ELR (cell line): ENCODE measurements at regions not wholly inside any gene's neighbourhood (a gene's known extent, or its start where the extent isn't known, plus 50 kb on each side); places are given as distances from the start of the nearest gene placed in this dataset.
"Not testable (repeated sequence)": the region's sequence is repeated elsewhere in the genome, so short reads cannot be mapped to it uniquely, and the experiment has no call there.

Experiments used
- DNase-seq: peaks from one replicate; pipeline ENCODE4 v3.0.0-alpha.2; 2015; ENCODE audit warnings: low read depth

DNA sequence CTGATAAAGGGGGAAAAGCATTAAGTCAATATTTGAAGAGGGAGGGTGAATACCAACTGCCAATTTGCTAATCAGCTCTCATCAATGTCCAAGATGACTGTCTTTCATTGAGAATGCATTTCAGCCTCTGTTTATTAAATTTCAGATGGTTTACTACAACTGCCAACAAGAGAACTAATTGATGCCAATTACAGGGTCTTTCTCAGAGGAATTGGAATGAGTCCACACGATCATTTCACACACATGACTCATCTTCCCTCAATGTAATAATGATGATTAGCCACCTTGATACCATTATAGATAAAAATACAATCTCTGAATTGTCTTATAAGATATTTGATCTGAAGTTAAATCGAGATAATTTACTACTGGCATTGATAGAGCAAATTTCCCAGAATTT is 1274.4 kb downstream of the ROBO2 start:
- no peak for DNase-seq

DNA sequence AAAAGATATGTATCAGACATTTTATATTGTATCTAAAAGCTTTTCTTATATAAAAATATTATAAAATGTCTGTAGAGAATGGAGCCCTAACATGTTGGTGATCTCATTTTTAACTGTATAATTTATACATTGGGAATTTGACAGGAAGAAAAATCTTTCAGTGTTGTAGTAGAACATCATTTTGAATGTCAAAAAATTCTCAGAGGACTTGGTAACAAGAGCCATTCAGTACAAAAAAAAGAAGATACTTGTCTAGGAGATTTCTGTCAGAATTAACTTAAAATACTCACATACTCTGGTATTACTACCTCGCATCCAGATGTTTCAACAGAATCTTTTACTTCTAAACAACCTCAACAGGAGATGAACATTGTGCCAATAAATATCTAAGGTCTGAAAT is 1277.9 kb downstream of the ROBO2 start:
- DNase-seq: no peak

DNA sequence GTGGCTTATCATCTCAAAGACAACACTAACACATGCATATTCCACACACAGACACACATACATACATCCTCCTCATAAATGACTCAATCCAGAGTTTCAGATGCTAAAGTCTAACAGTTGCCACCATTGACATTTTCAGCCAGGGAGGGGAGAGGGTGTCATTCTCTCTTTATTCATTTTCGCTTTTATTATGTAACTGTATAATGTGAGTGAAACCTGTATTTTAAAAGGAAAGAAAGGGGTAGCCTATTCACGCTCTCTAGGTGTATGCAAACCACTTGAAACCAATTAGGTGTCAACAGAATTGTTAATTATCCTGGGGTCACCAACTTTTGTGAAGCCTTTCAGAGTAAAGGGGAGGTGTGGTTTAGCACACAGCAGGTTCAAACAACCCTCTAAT is 1282.9 kb downstream of the ROBO2 start:
- no peak for DNase-seq

DNA sequence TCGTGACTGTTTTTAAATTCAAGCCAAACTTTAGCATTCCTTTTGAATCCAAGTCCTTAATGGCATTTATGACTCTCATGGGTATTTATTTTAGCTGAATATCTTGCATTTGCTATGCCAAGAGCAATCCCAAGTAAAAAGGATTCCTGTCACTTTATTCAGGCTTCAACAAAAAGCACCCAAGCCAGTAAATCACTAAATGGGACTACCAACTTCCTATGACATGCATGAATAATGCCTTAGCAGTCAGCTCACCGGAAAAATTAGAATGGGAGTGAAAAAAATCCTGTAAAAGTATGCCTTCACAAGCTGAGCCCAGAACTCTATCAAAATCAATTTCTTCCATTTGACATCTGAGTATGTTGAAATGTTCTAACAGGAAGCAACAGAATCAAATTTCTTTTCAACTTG is 1297.9 kb downstream of the ROBO2 start:
- no peak for DNase-seq

DNA sequence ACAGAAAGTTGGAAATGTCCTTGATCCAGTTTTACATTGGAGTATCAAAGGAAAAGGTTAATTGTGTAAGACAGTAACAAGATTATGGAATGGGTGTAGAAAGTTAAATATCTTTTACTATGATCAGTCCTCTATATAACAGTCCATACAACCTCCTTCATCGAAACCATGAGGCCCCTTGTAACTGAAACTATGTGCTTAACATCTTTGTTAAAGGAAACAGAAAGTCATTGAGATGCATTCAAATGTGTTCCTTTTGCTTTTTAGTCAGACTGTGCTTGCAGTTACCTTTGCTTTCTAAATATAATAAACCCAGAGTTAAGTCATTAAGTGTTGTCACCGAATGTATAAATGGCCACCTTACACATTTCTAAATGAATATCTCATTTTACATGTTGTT is 1298.5 kb downstream of the ROBO2 start:
- DNase-seq: no peak

DNA sequence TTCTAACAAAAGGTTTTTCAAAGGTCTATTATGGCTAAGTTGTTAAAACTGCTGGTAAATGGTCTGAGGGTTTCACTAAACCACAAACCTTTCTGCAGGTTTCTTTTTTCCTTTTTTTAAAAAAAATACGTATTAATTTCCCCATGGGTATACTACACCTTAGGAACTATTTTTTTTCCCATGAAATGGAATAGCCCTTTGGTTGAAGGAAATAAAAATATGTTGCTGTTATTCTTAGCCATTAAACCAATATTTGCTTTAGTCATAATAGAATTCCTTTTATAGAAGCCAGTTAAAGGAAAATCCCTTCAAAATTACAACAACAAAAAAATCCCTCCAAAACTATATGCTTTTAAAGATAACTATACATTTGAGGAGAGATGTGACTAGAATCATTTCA is 1303.3 kb downstream of the ROBO2 start:
- no peak for DNase-seq

DNA sequence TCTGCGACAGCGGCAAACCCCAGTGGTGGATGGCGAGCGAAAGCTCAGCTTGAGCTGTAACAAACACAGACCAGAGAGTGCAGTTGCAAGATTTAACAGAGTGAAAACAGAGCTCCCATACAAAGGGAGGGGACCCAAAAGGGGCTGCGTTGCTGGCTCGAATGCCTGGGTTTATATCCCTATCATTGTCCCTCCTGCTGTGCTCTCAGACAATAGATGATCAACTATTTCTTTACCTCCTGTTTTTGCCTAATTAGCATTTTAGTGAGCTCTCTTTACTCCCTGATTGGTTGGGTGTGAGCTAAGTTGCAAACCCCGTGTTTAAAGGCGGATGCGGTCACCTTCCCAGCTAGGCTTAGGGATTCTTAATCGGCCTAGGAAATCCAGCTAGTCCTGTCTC is 1304.4 kb downstream of the ROBO2 start:
- DNase-seq: not testable (repeated sequence)

DNA sequence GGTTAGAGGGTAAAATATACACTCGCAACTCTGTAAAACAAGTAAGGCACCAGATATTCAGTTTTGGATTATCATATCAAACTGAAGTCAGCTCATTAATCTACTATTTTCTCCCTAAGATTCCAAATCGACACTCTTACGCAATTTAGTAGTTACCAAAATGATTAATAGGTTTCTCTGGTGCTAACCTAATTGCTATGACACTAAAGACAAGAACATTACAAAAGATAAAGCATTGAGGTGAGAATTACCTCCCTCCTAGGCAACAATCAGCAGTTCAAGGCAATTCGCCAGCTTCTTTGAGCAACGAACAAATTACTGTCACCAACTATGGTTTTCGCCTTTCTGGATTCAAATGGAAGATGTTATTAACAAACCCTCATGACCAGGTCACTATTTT is 1305.0 kb downstream of the ROBO2 start:
- no peak for DNase-seq

DNA sequence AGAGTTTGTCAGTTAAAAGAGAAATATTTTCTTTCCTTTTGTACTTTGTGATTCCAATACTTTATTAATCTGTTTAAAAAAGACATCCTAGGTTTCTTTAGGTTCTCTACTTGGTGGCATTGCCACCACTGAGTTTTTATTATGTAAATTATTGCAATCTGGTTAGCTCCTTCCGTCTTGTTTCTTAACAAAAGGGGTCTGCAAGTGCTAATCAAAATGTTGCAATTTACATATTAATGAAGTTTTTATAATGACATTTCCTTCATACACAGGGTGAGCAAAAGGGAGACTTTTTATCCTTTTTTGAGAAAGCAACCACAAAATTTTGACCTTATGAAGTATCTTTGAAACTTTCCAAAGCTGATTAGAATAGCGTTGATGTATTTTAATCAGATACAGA is 1307.3 kb downstream of the ROBO2 start:
- DNase-seq: no peak

DNA sequence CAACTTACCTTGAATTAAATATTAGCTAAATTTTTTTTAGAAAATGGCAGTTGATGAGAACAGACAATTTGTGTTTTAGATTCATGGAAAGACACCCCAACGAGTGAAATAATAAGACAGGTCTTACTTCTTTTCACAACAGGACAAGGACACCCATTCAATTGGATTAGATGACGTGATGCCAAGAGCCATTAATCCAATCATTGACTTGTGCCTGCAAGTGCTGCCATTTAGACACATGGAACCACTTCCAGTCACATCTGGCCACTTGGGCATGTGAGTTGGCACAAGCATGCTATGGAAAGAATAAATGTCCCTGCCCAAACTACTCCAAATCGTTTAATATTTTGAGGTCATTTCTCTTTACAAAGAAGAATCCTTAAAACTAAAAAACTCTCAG is 1308.8 kb downstream of the ROBO2 start:
- no peak for DNase-seq

DNA sequence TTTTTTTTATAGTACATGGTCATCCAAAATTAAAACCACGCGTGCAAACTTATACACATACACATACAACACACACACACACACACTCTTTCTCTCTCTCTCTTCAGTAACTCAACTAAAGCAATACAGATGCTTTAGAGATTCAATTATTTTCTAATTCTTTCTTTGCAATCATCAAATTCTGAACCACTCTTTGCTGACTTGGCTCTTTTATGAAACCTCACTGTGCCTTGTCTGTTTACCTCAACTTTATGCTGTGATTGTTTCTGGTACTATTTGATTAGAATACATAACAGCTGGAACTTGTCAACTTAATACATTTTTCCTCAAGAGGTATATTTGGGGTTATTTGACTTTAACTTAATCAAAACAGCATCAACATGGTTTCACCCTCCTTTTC is 1309.7 kb downstream of the ROBO2 start:
- no peak for DNase-seq

DNA sequence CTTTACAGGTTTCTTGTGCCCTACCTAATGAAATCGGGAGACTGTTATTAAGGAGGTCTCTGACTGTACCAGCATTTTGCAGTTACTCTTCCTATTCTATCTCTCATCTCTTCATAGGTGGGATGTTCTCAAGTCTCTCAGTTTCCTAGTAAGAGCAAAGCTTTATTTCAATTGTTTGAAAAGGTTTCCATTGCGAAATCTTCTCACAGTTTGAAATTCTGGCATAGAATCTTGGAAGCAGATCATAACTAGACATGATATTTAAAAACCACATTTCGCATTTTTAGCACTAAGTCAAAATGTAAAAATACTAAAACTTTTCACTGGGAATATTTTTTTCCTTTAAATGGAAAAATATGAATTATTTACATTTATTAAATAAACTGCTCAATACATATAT is 1311.4 kb downstream of the ROBO2 start:
- no peak for DNase-seq

DNA sequence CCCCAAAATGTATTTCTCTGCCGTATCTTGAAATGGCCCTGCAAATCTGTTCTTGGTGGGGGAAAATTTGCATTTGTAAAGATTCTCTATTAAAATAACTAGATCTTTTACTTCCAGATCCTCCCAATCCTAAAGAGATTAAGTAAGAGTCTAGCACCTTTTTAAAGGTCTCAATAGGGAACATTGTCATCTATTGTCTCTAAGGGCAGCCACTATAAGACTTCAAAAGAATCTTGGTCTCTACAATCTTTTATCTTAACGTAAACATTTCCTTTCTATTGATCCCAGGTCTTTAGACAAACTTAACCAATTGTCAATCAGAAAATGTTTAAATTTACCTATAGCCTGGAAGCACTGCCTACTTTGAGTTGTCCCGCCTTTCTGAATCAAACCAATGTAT is 1313.3 kb downstream of the ROBO2 start:
- DNase-seq: no peak

DNA sequence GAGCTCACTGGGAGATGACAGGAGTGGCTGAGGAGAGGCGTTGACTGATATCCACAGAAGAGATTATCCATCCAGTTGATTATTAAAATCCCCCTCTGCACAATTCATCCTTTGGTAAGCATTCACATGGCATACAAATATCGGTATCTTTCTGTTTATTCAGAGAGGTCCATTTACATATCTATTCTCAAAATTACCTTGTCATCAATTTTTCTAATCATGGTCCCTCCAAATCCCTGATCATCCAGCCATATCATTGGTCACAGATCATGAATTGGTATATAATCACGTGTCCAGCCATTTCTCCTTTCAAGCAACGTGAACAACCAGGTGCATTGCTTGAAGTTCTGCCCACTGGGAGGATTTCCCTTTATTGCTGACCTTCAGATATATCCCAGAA is 1321.0 kb downstream of the ROBO2 start:
- no peak for DNase-seq

DNA sequence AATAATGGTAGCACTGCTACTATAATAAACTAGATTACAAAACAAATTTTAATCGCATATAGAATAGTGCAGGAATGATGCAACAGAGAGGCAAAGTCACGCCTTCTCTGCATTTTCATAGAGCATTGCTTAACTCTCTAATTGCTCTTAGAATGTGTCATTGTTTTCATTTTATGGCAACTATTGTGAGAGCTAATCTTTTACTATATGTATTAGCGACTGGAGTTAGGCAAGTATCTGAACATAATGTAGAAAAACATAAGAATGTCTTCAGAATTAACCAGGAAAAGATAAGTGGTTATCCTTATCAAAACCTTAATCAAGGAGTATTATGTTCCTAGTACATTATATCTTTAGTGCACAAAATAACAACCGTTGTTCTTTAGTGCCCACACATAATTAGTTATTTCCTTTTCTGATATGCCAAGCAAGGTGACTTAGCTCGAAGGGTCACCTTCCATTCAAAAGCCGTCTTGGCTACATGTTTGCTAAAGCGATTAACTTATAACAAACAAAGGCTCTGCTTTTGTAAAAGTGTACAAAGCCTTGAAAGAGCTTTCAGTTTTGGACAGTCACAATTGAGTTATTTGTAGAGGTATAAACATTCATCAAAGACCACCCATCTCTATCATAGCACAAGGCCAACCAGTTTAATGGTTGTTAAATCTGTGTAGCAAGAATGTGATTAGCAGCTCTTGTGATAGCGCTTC is 1328.9 kb downstream of the ROBO2 start:
- no peak for DNase-seq

DNA sequence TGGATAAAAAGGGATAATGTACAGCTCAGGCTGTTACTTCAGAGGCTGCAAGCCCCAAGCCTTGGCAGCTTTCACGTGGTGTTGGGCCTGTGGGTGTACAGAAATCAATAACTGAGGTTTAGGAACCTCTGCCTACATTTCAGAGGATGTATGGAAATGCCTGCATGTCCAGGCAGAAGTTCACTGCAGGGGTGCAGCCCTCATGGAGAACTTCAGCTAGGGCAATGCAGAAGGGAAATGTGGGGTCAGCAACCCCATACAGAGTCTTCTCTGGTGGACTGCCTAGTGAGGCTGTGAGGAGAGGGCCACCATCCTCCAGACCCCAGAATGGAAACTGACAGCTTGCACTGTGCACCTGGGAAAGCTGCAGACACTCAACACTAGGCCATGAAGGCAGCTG is 1350.3 kb downstream of the ROBO2 start:
- no peak for DNase-seq

DNA sequence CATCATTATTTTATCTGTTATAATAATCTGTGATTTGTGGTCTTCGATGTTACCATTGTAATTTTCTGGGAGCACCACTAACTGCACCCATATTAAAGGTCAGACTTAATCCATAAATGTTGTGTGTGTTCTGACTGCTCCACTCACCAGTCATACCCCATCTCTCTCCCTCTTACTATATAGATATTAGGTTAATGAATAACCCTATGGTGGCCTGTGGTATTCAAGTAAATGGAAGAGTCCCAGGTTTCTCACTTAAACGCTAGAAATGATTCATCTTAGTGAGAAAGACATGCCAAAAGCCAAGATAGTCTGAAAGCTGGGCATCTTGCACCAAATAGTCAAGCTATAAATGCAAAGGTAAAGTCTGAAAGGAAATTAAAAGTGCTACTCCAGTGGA is 1358.5 kb downstream of the ROBO2 start:
- DNase-seq: no peak

DNA sequence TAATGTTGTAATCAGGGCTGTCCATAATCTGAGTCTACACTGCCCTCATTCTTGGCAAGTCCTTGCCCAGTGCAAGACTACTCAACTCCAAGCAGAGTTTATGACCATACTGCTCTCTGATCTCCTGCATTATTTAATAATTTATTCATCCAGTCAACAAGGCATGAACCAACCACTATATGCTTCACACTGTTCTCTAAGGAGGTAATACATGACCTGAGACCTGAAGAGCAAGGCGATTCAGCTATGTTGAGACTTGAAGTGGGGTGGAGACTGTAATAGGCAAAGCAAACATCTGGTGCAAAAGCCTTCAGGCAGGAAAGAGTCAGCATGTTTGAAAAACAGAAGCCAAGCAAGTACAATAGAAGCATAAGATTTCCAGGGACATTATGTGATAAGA is 1362.8 kb downstream of the ROBO2 start:
- no peak for DNase-seq

DNA sequence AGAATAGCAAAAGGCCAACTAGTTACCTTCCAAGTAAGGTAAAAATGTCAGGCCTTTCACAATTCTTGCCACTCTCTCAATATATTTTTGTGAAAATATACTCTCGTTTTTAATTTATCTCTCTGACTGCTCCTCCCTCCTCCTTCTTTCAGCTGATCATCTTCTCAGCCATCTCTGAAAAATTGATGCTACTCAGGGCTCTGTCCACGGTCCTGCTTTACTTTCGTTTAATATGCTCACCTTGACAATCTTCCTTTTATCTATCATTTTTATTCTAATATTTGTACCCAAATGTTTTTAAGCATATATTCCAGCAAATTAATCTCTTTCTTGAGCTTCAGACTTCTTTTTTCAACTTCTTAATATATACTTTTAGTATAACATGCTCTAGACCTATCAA is 1362.1 kb downstream of the ROBO1 start:
- no peak for DNase-seq

DNA sequence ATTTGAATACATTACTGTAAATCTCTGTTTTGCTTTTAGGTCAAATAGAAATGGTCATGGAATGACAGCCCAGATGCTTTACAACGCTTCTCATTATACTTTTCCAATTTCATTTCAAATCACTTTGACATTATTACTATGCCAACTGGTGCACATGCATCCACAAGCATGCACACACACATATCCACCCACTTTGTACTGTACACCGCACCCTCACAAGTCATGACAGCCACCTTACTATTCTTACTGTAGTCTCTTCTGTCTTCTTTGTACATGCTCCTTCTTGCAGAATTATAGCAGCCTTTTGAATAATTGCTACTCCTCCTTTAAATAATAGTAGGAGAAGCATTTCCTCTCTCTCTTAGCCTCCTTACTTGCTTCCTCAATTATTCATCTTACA is 1361.4 kb downstream of the ROBO1 start:
- DNase-seq: no peak

DNA sequence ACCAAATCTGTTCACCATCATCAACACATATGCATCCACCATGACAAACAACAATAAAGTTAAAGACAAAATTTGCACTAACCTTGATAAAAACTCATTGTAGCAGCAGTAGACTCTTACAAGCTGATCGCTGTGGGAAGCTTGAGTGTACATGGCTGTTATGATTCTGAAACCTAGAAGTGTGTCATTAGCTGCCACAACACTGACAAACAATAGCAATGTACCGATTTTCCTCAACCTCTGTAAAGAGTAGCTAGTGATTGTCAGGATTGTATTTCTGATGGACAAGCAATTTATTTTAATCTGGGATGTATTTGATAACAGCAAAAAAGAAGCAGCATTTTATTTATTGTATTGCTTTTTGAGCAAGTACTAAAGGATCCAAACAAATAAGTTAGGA is 1357.7 kb downstream of the ROBO1 start:
- no peak for DNase-seq

DNA sequence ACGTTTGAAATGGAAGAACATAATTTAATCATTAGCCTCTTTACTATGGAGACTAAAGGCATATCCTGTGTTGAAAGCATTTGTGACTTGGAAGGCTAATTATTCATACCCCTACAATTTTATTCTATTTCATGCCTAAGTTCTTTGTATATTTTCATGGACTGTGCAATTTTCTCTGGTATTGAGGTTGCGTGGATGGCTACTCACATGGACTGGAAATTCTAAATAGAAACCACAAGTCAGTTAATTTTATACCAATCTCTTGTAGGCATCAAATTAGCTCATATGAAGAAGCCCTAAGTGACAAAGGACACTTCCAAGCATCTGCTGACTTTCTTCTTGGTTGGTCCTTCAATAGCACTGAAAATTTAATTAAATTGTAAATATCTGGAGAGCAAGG is 1353.5 kb downstream of the ROBO1 start:
- DNase-seq: no peak

DNA sequence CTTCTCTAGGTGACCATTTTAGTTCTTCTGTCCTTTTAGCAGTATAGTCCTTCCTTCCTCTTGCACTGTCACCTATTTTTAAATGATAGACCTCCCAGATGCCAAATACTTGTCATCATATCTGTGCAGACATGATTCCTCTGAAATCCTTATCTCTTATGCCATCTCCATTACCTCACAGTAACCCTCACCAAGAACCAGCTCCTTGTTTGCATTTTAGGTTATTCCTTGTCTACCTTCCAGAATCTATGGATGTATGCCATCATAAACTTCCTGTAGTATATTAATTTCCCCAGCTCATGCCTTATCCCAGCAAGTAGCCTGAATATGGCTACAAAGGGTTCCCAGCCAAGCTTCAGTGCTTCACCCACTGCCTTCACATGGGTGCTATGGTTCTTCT is 1347.2 kb downstream of the ROBO1 start:
- DNase-seq: no peak

DNA sequence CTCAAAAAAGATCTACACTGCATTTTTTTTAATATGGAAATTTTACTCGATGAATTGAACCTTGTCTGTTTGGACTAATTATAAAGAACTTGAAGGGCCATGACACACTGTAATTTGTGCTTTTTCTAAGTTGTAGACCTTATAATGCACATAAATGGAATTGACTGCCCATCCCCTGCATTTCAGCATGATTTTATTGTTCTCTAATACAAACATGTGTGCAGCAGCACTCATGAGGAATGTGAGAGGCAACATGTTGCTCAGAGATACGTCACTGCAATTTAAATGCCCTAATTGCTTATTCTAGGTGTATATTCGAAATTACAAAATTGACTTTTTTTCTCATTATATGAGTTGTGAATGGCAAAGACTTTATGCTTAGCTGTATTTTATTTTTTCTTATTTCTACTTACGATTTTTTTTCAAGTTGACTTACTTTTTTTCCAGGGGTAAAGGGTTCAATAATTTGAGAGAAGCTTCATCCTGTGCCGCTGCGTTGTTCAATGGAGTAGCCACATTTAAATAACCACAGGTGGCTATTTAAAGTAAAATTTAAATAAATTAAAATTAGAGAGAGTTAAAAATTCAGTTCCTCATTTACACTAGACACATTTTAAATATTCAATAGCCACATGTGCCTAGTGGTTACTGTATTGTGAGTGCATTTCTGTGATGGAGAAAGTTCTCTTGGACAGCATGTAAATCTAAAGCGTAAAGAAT is 1346.4 kb downstream of the ROBO1 start:
- DNase-seq: no peak
